GM23338 (cell line): ENCODE measurements at regions not wholly inside any gene's neighbourhood (a gene's known extent, or its start where the extent isn't known, plus 50 kb on each side); places are given as distances from the start of the nearest gene placed in this dataset.

Experiments used
- ATAC-seq: fragments of 200-7000 bp; cut with Tn5 transposase; 3 replicates; pipeline ENCODE4 v1.9.1; 2020
- DNase-seq: peaks from one replicate; pipeline ENCODE4 v3.0.0-alpha.2; 2015; ENCODE audit warnings: low spot score
- H2AFZ ChIP-seq: fragments of 200-600 bp; sonication (generic); 2 replicates; pipeline ENCODE4 v1.8.0; 2016; ENCODE audit warnings: antibody characterized with exemption, mild to moderate bottlenecking, moderate library complexity
- H3F3A ChIP-seq: fragments of 200-600 bp; sonication (generic); replicated peaks from 2 replicates; pipeline ENCODE4 v1.8.0; 2017; ENCODE audit warnings: antibody characterized with exemption, mixed run types, low read depth
- H3K27ac ChIP-seq: fragments of 200-600 bp; sonication (generic); 2 replicates; pipeline ENCODE4 v1.6.1; 2016; ENCODE audit warnings: low read depth
- H3K27me3 ChIP-seq: fragments of 200-600 bp; sonication (generic); 2 replicates; pipeline ENCODE4 v1.8.0; 2016; ENCODE audit warnings: mild to moderate bottlenecking, mixed run types, moderate library complexity; ENCODE audit not compliant: insufficient read depth
- H3K36me3 ChIP-seq: fragments of 200-600 bp; sonication (generic); 2 replicates; pipeline ENCODE4 v1.8.0; 2016; ENCODE audit warnings: mild to moderate bottlenecking; ENCODE audit not compliant: insufficient read depth
- H3K4me1 ChIP-seq: fragments of 200-600 bp; sonication (generic); 2 replicates; pipeline ENCODE4 v1.8.0; 2016; ENCODE audit warnings: mild to moderate bottlenecking, moderate library complexity; ENCODE audit not compliant: insufficient read depth
- H3K4me2 ChIP-seq: fragments of 200-600 bp; sonication (generic); 2 replicates; pipeline ENCODE4 v1.7.1; 2017; ENCODE audit warnings: mixed run types
- H3K4me3 ChIP-seq: fragments of 200-600 bp; sonication (generic); 2 replicates; pipeline ENCODE4 v1.6.1; 2016; ENCODE audit warnings: mixed run types
- H3K79me2 ChIP-seq: fragments of 200-600 bp; sonication (generic); replicated peaks from 2 replicates; pipeline ENCODE4 v1.8.0; 2017; ENCODE audit warnings: mild to moderate bottlenecking; ENCODE audit not compliant: insufficient read depth
- H3K9me2 ChIP-seq: fragments of 200-600 bp; sonication (generic); 2 replicates; pipeline ENCODE4 v1.8.0; 2017; ENCODE audit not compliant: insufficient read depth
- H4K20me1 ChIP-seq: fragments of 200-600 bp; sonication (generic); replicated peaks from 2 replicates; pipeline ENCODE4 v1.8.0; 2017; ENCODE audit warnings: mild to moderate bottlenecking; ENCODE audit not compliant: insufficient read depth
- H3K27ac Mint-ChIP-seq: 2 replicates; pipeline ENCODE4 v1.8.0; 2020; ENCODE audit warnings: inconsistent platforms, mild to moderate bottlenecking, moderate library complexity, mixed read lengths
- H3K27me3 Mint-ChIP-seq: 3 replicates; pipeline ENCODE4 v1.8.0; 2022; ENCODE audit warnings: low read depth, mild to moderate bottlenecking, moderate library complexity, mixed read lengths, inconsistent platforms; ENCODE audit not compliant: insufficient read depth, poor library complexity
- H3K36me3 Mint-ChIP-seq: 3 replicates; pipeline ENCODE4 v1.8.0; 2021; ENCODE audit warnings: low read depth, mild to moderate bottlenecking, inconsistent platforms, moderate library complexity, mixed read lengths
- H3K4me1 Mint-ChIP-seq: 3 replicates; pipeline ENCODE4 v1.8.0; 2020; ENCODE audit warnings: mild to moderate bottlenecking, inconsistent platforms, mixed read lengths
- H3K4me3 Mint-ChIP-seq: 3 replicates; pipeline ENCODE4 v1.8.0; 2021; ENCODE audit warnings: moderate library complexity, mild to moderate bottlenecking, inconsistent platforms, mixed read lengths
- H3K9me3 Mint-ChIP-seq: 3 replicates; pipeline ENCODE4 v1.8.0; 2020; ENCODE audit warnings: moderate library complexity, mild to moderate bottlenecking, inconsistent platforms, mixed read lengths
- CREB1 ChIP-seq: fragments of 250-450 bp; sonication (Bioruptor Pico); IDR thresholded peaks from 2 replicates; pipeline ENCODE4 v1.5.0; 2020; ENCODE audit warnings: low read depth, mild to moderate bottlenecking, moderate library complexity
- CTCF ChIP-seq, 2 experiments: fragments of 200-600 bp in 1 of 2; sonication (generic) in 1 of 2; conservative IDR thresholded peaks; 2 replicates each; pipeline versions ENCODE4 v1.5.1 to v1.6.1; 2016 to 2017; ENCODE audit warnings: antibody characterized with exemption in 2 of 2, low read depth in 2 of 2, mild to moderate bottlenecking in 2 of 2, moderate library complexity in 1 of 2
- ETS1 ChIP-seq: IDR thresholded peaks from 2 replicates; pipeline ENCODE4 v1.6.1; 2016; ENCODE audit warnings: antibody characterized with exemption
- EZH2 ChIP-seq: fragments of 200-600 bp; sonication (generic); IDR thresholded peaks from one replicate; pipeline ENCODE4 v1.8.0; 2017; ENCODE audit warnings: antibody characterized with exemption, mild to moderate bottlenecking, low read depth; ENCODE audit not compliant: unreplicated experiment
- EZH2phosphoT487 ChIP-seq: fragments of 200-600 bp; sonication (generic); IDR thresholded peaks from one replicate; pipeline ENCODE4 v1.8.1; 2018; ENCODE audit warnings: antibody characterized with exemption; ENCODE audit not compliant: unreplicated experiment
- JUNB ChIP-seq: IDR thresholded peaks from one replicate; pipeline ENCODE4 v1.6.1; 2016; ENCODE audit warnings: antibody characterized with exemption; ENCODE audit not compliant: unreplicated experiment
- NANOG ChIP-seq: IDR thresholded peaks from 2 replicates; pipeline ENCODE4 v1.6.1; 2016; ENCODE audit warnings: antibody characterized with exemption, borderline replicate concordance
- POLR2AphosphoS5 ChIP-seq: IDR thresholded peaks from 2 replicates; pipeline ENCODE4 v1.6.1; 2016; ENCODE audit warnings: antibody characterized with exemption, low read depth
- REST ChIP-seq: IDR thresholded peaks from one replicate; pipeline ENCODE4 v1.6.1; 2018; ENCODE audit warnings: antibody characterized with exemption; ENCODE audit not compliant: unreplicated experiment
- STAT1 ChIP-seq: IDR thresholded peaks from one replicate; pipeline ENCODE4 v1.6.1; 2016; ENCODE audit warnings: antibody characterized with exemption; ENCODE audit not compliant: unreplicated experiment
- ZNF114 ChIP-seq: fragments of 250-450 bp; sonication (Bioruptor Pico); IDR thresholded peaks from 2 replicates; pipeline ENCODE4 v1.5.0; 2020; ENCODE audit warnings: mild to moderate bottlenecking, moderate library complexity
- ZNF331 ChIP-seq: fragments of 250-450 bp; sonication (Bioruptor Pico); IDR thresholded peaks from 2 replicates; pipeline ENCODE4 v1.5.0; 2020; ENCODE audit warnings: low read depth, mild to moderate bottlenecking, moderate library complexity
- ZNF462 ChIP-seq: fragments of 250-450 bp; sonication (Bioruptor Pico); IDR thresholded peaks from 2 replicates; pipeline ENCODE4 v1.5.0; 2020; ENCODE audit warnings: mild to moderate bottlenecking, moderate library complexity

- TF ChIP-seq ETS1 = no peak
- no peak for TF ChIP-seq EZH2phosphoT487
- no peak for TF ChIP-seq REST
- TF ChIP-seq JUNB = no peak
- TF ChIP-seq ZNF114 (CRISPR knock-in tag) = no peak
- no peak for TF ChIP-seq NANOG
- TF ChIP-seq ZNF331 (CRISPR knock-in tag) = no peak
- TF ChIP-seq POLR2AphosphoS5 = no peak
Observed at GRCh38 chr13:69107436-69107835, 1000.2 kb upstream of the ATXN8OS start (continued).

GRCh38 chr13:69101841-69102240 lies 1005.8 kb upstream of the ATXN8OS start:
- Histone ChIP-seq H3K4me1 (no peaks in the 10 kb centered on the region), H3K4me3 (no peak overlapping the region), H4K20me1 (no peaks in the 10 kb centered on the region), H3K36me3 (no peaks in the 10 kb centered on the region), H2AFZ (no peak overlapping the region), H3K79me2 (no peaks in the 10 kb centered on the region), H3K4me2 (no peak overlapping the region), H3K27me3 (no peaks in the 10 kb centered on the region), H3K27ac (no peak overlapping the region), H3F3A (no peaks in the 10 kb centered on the region), H3K9me2 (peaks cover 3% of the 10 kb centered on the region; the same call in 1 of the 2 replicates)
- ATAC-seq (no peak), DNase-seq (no peak)
- H3K9me3 Mint-ChIP-seq = no peaks in the 10 kb centered on the region; the same call in 2 of the 3 replicates
- no peak overlapping the region for H3K27ac Mint-ChIP-seq
- H3K27me3 Mint-ChIP-seq = no peaks in the 10 kb centered on the region
- H3K4me3 Mint-ChIP-seq = no peak overlapping the region
- H3K36me3 Mint-ChIP-seq = peaks cover 2% of the 10 kb centered on the region; the same call in 1 of the 3 replicates
- no peaks in the 10 kb centered on the region for H3K4me1 Mint-ChIP-seq
- TF ChIP-seq CTCF (conservative IDR thresholded peaks at IDR 0.05; ENCODE audit: low read depth in 2 of 2) (no peak), EZH2phosphoT487 (no peak), EZH2 (no peak), STAT1 (no peak), ZNF114 (CRISPR knock-in tag) (no peak), CREB1 (CRISPR knock-in tag) (no peak), ZNF462 (CRISPR knock-in tag) (no peak), ZNF331 (CRISPR knock-in tag) (no peak)
